Caco-2 (cell line): ENCODE measurements at regions not wholly inside any gene's neighbourhood (a gene's known extent, or its start where the extent isn't known, plus 50 kb on each side); places are given as distances from the start of the nearest gene placed in this dataset.

ENCODE experiments used
- BruUV-seq: library from RNA; stranded (reverse); fragments of 400-500 nt; replicated peaks from 2 replicates; lab custom pipeline; 2021; lab: Mats Ljungman, UMichigan
- CTCF ChIA-PET: fragments of 300-600 bp; sonication (Branson Sonifier 250); formaldehyde crosslinking; loops from one replicate; lab custom pipeline; 2022; ENCODE audit warnings: antibody characterized with exemption; lab: Charles Lee
- POLR2A ChIA-PET: fragments of 300-600 bp; sonication (Branson Sonifier 250); formaldehyde crosslinking; loops from one replicate; lab custom pipeline; 2022; ENCODE audit warnings: antibody characterized with exemption; lab: Charles Lee
- DNase-seq, 2 experiments: peaks; one replicate each; pipeline versions ENCODE4 v3.0.0 to v3.0.0-alpha.2; 2020 to 2022
- H3K27me3 ChIP-seq: replicated peaks from 2 replicates; pipeline ENCODE4 v1.6.0; 2011; ENCODE audit warnings: low read length; ENCODE audit not compliant: control insufficient read depth, insufficient read depth
- H3K36me3 ChIP-seq: 2 replicates; pipeline ENCODE4 v1.5.1; 2011; ENCODE audit warnings: low read length; ENCODE audit not compliant: control insufficient read depth, insufficient read depth
- H3K4me1 ChIP-seq: fragments of 250-450 bp; sonication (Bioruptor Pico); 2 replicates; pipeline ENCODE4 v1.5.1; 2020; ENCODE audit warnings: mild to moderate bottlenecking
- H3K4me3 ChIP-seq: 2 replicates; pipeline ENCODE4 v1.5.1; 2011; ENCODE audit warnings: low read depth, mild to moderate bottlenecking, control low read depth, low read length
- H3K9me3 ChIP-seq: fragments of 250-450 bp; sonication (Bioruptor Pico); 2 replicates; pipeline ENCODE4 v1.5.1; 2020; ENCODE audit warnings: mild to moderate bottlenecking, moderate library complexity
- H3K27ac Mint-ChIP-seq: one replicate; pipeline ENCODE4 v1.8.0; 2022; ENCODE audit warnings: mixed read lengths; ENCODE audit not compliant: unreplicated experiment
- H3K27me3 Mint-ChIP-seq: one replicate; pipeline ENCODE4 v1.8.0; 2022; ENCODE audit warnings: mixed read lengths; ENCODE audit not compliant: insufficient read depth, unreplicated experiment
- H3K36me3 Mint-ChIP-seq: one replicate; pipeline ENCODE4 v1.8.0; 2022; ENCODE audit warnings: mild to moderate bottlenecking, mixed read lengths; ENCODE audit not compliant: insufficient read depth, unreplicated experiment
- H3K4me1 Mint-ChIP-seq: one replicate; pipeline ENCODE4 v1.8.0; 2022; ENCODE audit warnings: low read depth, mixed read lengths; ENCODE audit not compliant: unreplicated experiment
- H3K4me3 Mint-ChIP-seq: one replicate; pipeline ENCODE4 v1.8.0; 2022; ENCODE audit warnings: mild to moderate bottlenecking, moderate library complexity, mixed read lengths; ENCODE audit not compliant: unreplicated experiment
- H3K9me3 Mint-ChIP-seq: one replicate; pipeline ENCODE4 v1.8.0; 2022; ENCODE audit warnings: mixed read lengths; ENCODE audit not compliant: unreplicated experiment
- intact Hi-C: fragments of 100-400 bp; cut with micrococcal nuclease; formaldehyde crosslinking; loops from one replicate; pipeline ENCODE4 v1.10.0; 2022; ENCODE audit not compliant: unreplicated experiment
- TF ChIP-seq, protein P1 (sequence below), 2 experiments: fragments of 200-600 bp in 1 of 2; IDR thresholded peaks; 1 replicate in 1 of 2; 2 replicates in 1 of 2; pipeline versions ENCODE4 v1.5.1 to v1.8.0; 2011 to 2022; ENCODE audit warnings: antibody characterized with exemption in 1 of 2, control low read depth in 1 of 2, inconsistent platforms in 1 of 2, low read depth in 1 of 2, low read length in 1 of 2, mild to moderate bottlenecking in 1 of 2, moderate library complexity in 1 of 2; ENCODE audit not compliant: insufficient read depth in 1 of 2, severe bottlenecking in 1 of 2, unreplicated experiment in 1 of 2

DNA sequence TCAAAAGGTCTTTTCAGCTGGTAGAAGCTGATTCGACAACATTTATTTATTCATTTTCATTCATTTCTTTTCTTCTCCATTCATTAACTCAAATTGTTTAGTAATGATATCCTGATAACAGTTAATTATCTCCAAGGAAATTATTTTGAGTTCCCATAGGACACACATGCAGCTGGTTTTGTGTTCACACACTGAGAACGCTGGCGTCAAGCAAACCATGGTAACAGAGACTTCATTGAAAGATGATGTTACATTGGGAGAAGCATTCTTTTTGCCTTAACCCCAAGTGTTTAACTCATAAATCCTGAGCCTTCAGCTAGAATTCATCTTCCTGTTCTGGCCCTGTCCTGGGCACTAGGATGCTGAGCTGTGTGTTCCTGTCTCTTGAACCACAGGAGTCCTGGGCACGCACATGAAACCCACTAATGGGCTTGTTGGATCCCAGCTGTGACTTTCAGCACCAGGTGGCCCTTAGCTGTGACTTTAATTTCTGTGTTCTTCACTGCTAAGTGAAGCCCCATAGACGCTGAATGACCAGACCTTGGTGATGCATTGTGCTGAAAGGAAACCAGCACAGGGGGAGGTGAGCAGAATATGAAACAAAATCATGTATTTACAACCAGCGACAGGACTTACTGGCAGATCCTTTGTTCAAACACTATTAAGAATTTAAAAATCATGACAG, 121.5 kb upstream of the PRSS58 start:
- Histone ChIP-seq H3K4me1 (peaks cover 9% of the 10 kb centered on the region), H3K4me3 (no peak overlapping the region), H3K36me3 (no peaks in the 10 kb centered on the region), H3K9me3 (no peaks in the 10 kb centered on the region), H3K27me3 (no peaks in the 10 kb centered on the region)
- Mint-ChIP-seq H3K9me3 (no peaks in the 10 kb centered on the region), H3K27ac (no peak overlapping the region), H3K27me3 (no peaks in the 10 kb centered on the region), H3K36me3 (no peaks in the 10 kb centered on the region), H3K4me1 (peaks cover 23% of the 10 kb centered on the region), H3K4me3 (no peak overlapping the region)
- intact Hi-C loops: no loop called here
- no TSS peak for BruUV-seq
- no peak for DNase-seq
- ChIA-PET CTCF (no interaction called here), POLR2A (no interaction called here)
- TF ChIP-seq, protein P1, sequence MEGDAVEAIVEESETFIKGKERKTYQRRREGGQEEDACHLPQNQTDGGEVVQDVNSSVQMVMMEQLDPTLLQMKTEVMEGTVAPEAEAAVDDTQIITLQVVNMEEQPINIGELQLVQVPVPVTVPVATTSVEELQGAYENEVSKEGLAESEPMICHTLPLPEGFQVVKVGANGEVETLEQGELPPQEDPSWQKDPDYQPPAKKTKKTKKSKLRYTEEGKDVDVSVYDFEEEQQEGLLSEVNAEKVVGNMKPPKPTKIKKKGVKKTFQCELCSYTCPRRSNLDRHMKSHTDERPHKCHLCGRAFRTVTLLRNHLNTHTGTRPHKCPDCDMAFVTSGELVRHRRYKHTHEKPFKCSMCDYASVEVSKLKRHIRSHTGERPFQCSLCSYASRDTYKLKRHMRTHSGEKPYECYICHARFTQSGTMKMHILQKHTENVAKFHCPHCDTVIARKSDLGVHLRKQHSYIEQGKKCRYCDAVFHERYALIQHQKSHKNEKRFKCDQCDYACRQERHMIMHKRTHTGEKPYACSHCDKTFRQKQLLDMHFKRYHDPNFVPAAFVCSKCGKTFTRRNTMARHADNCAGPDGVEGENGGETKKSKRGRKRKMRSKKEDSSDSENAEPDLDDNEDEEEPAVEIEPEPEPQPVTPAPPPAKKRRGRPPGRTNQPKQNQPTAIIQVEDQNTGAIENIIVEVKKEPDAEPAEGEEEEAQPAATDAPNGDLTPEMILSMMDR (IDR thresholded peaks at IDR 0.05; ENCODE audit: insufficient read depth in 1 of 2, low read depth in 1 of 2, low read length in 1 of 2, severe bottlenecking in 1 of 2, unreplicated experiment in 1 of 2): no peak

DNA sequence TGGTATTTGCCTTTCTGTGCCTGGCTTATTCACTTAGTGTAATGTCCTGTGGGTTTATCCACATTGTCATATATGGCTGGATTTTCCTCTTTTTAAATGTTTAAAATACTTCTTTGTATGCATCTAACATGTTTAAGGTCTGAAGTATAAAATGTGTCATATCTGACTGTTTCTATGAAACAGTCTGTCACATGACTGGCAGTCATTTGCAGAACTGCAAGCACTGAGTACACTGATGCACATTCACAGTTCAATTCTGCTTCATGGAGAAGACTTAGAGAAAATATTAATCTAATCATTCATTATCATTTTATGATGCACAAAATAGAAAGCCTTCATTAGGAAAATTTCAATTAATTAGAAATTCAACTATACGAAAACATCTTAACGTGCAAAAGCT, 119.7 kb upstream of the PRSS58 start:
- H3K27ac Mint-ChIP-seq: no peak overlapping the region

DNA sequence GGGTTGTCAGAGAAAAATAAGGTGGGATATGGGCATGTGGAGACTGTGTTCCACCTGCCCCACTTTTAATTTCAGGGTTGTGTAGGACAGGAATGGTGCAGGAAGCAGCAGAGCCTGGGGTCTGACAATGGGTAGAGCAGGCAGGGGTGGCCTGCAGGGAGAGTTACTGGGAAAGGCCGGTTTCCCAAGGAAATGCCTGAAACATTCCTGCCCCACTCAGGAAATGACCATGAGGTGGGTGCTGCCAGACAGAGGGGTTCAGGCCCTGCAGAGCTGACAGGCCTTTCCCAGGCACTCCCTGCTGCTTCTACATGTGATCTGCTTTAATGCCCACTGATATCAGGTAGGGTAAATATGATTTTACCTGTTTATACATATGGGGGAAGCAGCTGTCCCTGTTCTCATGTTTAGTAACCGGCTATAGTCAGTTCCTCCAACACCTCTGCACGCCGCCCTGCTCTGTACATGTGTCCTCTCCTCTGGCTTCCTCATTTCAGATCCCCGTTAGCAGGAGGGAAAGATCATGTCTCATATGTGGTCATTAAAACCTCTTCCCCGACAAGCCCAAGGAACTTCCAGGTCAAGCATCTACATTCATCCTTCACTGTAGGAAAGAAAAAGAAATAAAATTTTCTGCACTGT, 118.6 kb upstream of the PRSS58 start:
- TF ChIP-seq, protein P1 (IDR thresholded peaks at IDR 0.05; ENCODE audit: insufficient read depth in 1 of 2, low read depth in 1 of 2, low read length in 1 of 2, severe bottlenecking in 1 of 2, unreplicated experiment in 1 of 2): no peak
- Histone ChIP-seq H3K4me1 (peaks cover 9% of the 10 kb centered on the region), H3K9me3 (no peaks in the 10 kb centered on the region), H3K36me3 (no peaks in the 10 kb centered on the region), H3K27me3 (no peaks in the 10 kb centered on the region), H3K4me3 (no peak overlapping the region)
- Mint-ChIP-seq H3K27ac (peak overlapping the region; percentile 85), H3K9me3 (no peaks in the 10 kb centered on the region), H3K4me1 (peaks cover 23% of the 10 kb centered on the region), H3K36me3 (no peaks in the 10 kb centered on the region), H3K4me3 (peak overlapping the region; percentile 16), H3K27me3 (no peaks in the 10 kb centered on the region)
- no TSS peak for BruUV-seq
- ChIA-PET POLR2A (no interaction called here), CTCF (interaction anchor here (0.6 to 1.2 kb wide), 5 partner anchors 12 to 102 kb away, joined by 3 to 6 read pairs (median 3); no protein-coding TSS in a partner anchor)
- DNase-seq: no peak
- intact Hi-C loops: no loop called here

More for the DNA sequence above, 119.7 kb upstream of the PRSS58 start:
- Mint-ChIP-seq H3K27me3 (no peaks in the 10 kb centered on the region), H3K4me1 (peaks cover 23% of the 10 kb centered on the region), H3K4me3 (no peak overlapping the region), H3K9me3 (no peaks in the 10 kb centered on the region), H3K36me3 (no peaks in the 10 kb centered on the region)
- no TSS peak for BruUV-seq
- DNase-seq: no peak
- TF ChIP-seq, protein P1 (IDR thresholded peaks at IDR 0.05; ENCODE audit: insufficient read depth in 1 of 2, low read depth in 1 of 2, low read length in 1 of 2, severe bottlenecking in 1 of 2, unreplicated experiment in 1 of 2): no peak
- CTCF ChIA-PET: no interaction called here
- no peaks in the 10 kb centered on the region for H3K27me3 ChIP-seq
- H3K4me3 ChIP-seq: no peak overlapping the region
- peaks cover 9% of the 10 kb centered on the region for H3K4me1 ChIP-seq
- POLR2A ChIA-PET: no interaction called here
- H3K36me3 ChIP-seq: no peaks in the 10 kb centered on the region
- intact Hi-C loops: no loop called here
- no peaks in the 10 kb centered on the region for H3K9me3 ChIP-seq
